H9 (cell line): ENCODE measurements at regions not wholly inside any gene's neighbourhood (a gene's known extent, or its start where the extent isn't known, plus 50 kb on each side); places are given as distances from the start of the nearest gene placed in this dataset.

ENCODE experiments used
- DNase-seq: peaks from one replicate; pipeline ENCODE4 v3.0.0-alpha.2; 2017
- H2AFZ ChIP-seq: one replicate; pipeline ENCODE4 v1.6.1; 2013; ENCODE audit warnings: mild to moderate bottlenecking, low read length, control low read depth, moderate library complexity
- H2AK5ac ChIP-seq: 2 replicates; pipeline ENCODE4 v1.6.1; 2013; ENCODE audit warnings: low read length, control low read depth, mixed read lengths; ENCODE audit not compliant: insufficient read length
- H2BK120ac ChIP-seq: one replicate; pipeline ENCODE4 v1.6.1; 2013; ENCODE audit warnings: low read depth, mild to moderate bottlenecking, low read length, control low read depth, inconsistent platforms; ENCODE audit not compliant: poor library complexity, severe bottlenecking
- H2BK12ac ChIP-seq: 2 replicates; pipeline ENCODE4 v1.6.1; 2013; ENCODE audit warnings: low read length, control low read depth, mixed read lengths, low read depth; ENCODE audit not compliant: insufficient read length
- H2BK15ac ChIP-seq: 2 replicates; pipeline ENCODE4 v1.6.1; 2013; ENCODE audit warnings: low read depth, low read length, control low read depth
- H2BK20ac ChIP-seq: one replicate; pipeline ENCODE4 v1.6.1; 2013; ENCODE audit warnings: low read depth, mild to moderate bottlenecking, low read length, control low read depth, inconsistent platforms; ENCODE audit not compliant: poor library complexity, severe bottlenecking
- H2BK5ac ChIP-seq: 2 replicates; pipeline ENCODE4 v1.6.1; 2013; ENCODE audit warnings: low read length, control low read depth, mixed read lengths; ENCODE audit not compliant: insufficient read length
- H3K14ac ChIP-seq: 2 replicates; pipeline ENCODE4 v1.6.1; 2013; ENCODE audit warnings: low read length, control low read depth; ENCODE audit not compliant: insufficient read depth
- H3K18ac ChIP-seq: 2 replicates; pipeline ENCODE4 v1.6.1; 2013; ENCODE audit warnings: low read depth, mild to moderate bottlenecking, mixed read lengths, low read length, control low read depth; ENCODE audit not compliant: insufficient read length
- H3K23ac ChIP-seq: 2 replicates; pipeline ENCODE4 v1.6.1; 2013; ENCODE audit warnings: low read length, control low read depth, mixed read lengths, low read depth; ENCODE audit not compliant: insufficient read length
- H3K23me2 ChIP-seq: 2 replicates; pipeline ENCODE4 v1.6.1; 2013; ENCODE audit warnings: low read depth, mild to moderate bottlenecking, mixed read lengths, low read length, control low read depth; ENCODE audit not compliant: insufficient read length, poor library complexity, severe bottlenecking
- H3K27ac ChIP-seq: 2 replicates; pipeline ENCODE4 v1.5.1; 2013; ENCODE audit warnings: low read length, control low read depth, mixed read lengths, low read depth; ENCODE audit not compliant: insufficient read length
- H3K27me3 ChIP-seq: 2 replicates; pipeline ENCODE4 v1.6.1; 2013; ENCODE audit warnings: low read length, control low read depth, inconsistent platforms; ENCODE audit not compliant: insufficient read depth
- H3K4ac ChIP-seq: 2 replicates; pipeline ENCODE4 v1.6.1; 2013; ENCODE audit warnings: low read depth, mild to moderate bottlenecking, control low read depth, inconsistent platforms, low read length, moderate library complexity
- H3K4me1 ChIP-seq: 2 replicates; pipeline ENCODE4 v1.6.1; 2013; ENCODE audit warnings: low read length, control low read depth, inconsistent platforms; ENCODE audit not compliant: insufficient read depth
- H3K4me2 ChIP-seq: 2 replicates; pipeline ENCODE4 v1.6.1; 2013; ENCODE audit warnings: low read length, control low read depth, mixed read lengths; ENCODE audit not compliant: insufficient read length, insufficient read depth
- H3K56ac ChIP-seq: 2 replicates; pipeline ENCODE4 v1.6.1; 2013; ENCODE audit warnings: low read depth, mild to moderate bottlenecking, mixed read lengths, low read length, control low read depth; ENCODE audit not compliant: insufficient read length
- H3K79me1 ChIP-seq: 2 replicates; pipeline ENCODE4 v1.6.1; 2013; ENCODE audit warnings: low read depth, mild to moderate bottlenecking, moderate library complexity, low read length, control low read depth, inconsistent platforms; ENCODE audit not compliant: insufficient read depth, poor library complexity, severe bottlenecking
- H3K79me2 ChIP-seq: 2 replicates; pipeline ENCODE4 v1.6.1; 2013; ENCODE audit warnings: low read length, control low read depth, inconsistent platforms; ENCODE audit not compliant: insufficient read depth
- H3K9ac ChIP-seq: 2 replicates; pipeline ENCODE4 v1.6.1; 2013; ENCODE audit warnings: low read length, control low read depth, mixed read lengths; ENCODE audit not compliant: insufficient read length; ENCODE audit errors: extremely low read depth
- H3K9me3 ChIP-seq: one replicate; pipeline ENCODE4 v1.6.1; 2013; ENCODE audit warnings: low read depth, low read length, inconsistent platforms; ENCODE audit not compliant: control insufficient read depth
- H3T11ph ChIP-seq: one replicate; pipeline ENCODE4 v1.6.1; 2013; ENCODE audit warnings: mild to moderate bottlenecking, low read length, control low read depth, inconsistent platforms
- H4K20me1 ChIP-seq: one replicate; pipeline ENCODE4 v1.6.1; 2013; ENCODE audit not compliant: control insufficient read depth, insufficient read length, insufficient read depth
- H4K5ac ChIP-seq: 2 replicates; pipeline ENCODE4 v1.6.1; 2013; ENCODE audit warnings: low read depth, mild to moderate bottlenecking, mixed read lengths, low read length, control low read depth; ENCODE audit not compliant: insufficient read length
- H4K8ac ChIP-seq: replicated peaks from 2 replicates; pipeline ENCODE4 v1.6.1; 2013; ENCODE audit warnings: low read length, control low read depth, mixed read lengths, low read depth; ENCODE audit not compliant: insufficient read length
- H4K91ac ChIP-seq: 2 replicates; pipeline ENCODE4 v1.6.1; 2013; ENCODE audit warnings: low read depth, mild to moderate bottlenecking, moderate library complexity, mixed read lengths, low read length, control low read depth; ENCODE audit not compliant: insufficient read length
- H3K27ac Mint-ChIP-seq, 3 experiments: 2 replicates in 2 of 3; 3 replicates in 1 of 3; pipeline ENCODE4 v1.8.0; 2020 to 2021; ENCODE audit warnings: mixed read lengths in 3 of 3, mild to moderate bottlenecking in 1 of 3, moderate library complexity in 1 of 3
- H3K27me3 Mint-ChIP-seq: 2 replicates; pipeline ENCODE4 v1.8.0; 2021; ENCODE audit warnings: low read depth, mild to moderate bottlenecking, moderate library complexity, mixed read lengths
- H3K36me3 Mint-ChIP-seq, 3 experiments: 2 replicates in 2 of 3; 3 replicates in 1 of 3; pipeline ENCODE4 v1.8.0; 2020 to 2021; ENCODE audit warnings: low read depth in 3 of 3, mixed read lengths in 3 of 3; ENCODE audit not compliant: insufficient read depth in 1 of 3
- H3K4me1 Mint-ChIP-seq, 2 experiments: 2 replicates each; pipeline ENCODE4 v1.8.0; 2020; ENCODE audit warnings: mixed read lengths in 2 of 2
- H3K4me3 Mint-ChIP-seq, 2 experiments: 2 replicates in 1 of 2; 3 replicates in 1 of 2; pipeline ENCODE4 v1.8.0; 2020 to 2021; ENCODE audit warnings: mild to moderate bottlenecking in 2 of 2, mixed read lengths in 2 of 2, moderate library complexity in 1 of 2
- H3K9me3 Mint-ChIP-seq, 2 experiments: 2 replicates in 1 of 2; 3 replicates in 1 of 2; pipeline ENCODE4 v1.8.0; 2020; ENCODE audit warnings: mild to moderate bottlenecking in 2 of 2, mixed read lengths in 2 of 2, moderate library complexity in 1 of 2
- TF ChIP-seq, protein P1 (sequence below): fragments of 200-600 bp; sonication (generic); conservative IDR thresholded peaks from 3 replicates; pipeline ENCODE4 v1.8.0; 2021; ENCODE audit warnings: antibody characterized with exemption, mild to moderate bottlenecking

DNA sequence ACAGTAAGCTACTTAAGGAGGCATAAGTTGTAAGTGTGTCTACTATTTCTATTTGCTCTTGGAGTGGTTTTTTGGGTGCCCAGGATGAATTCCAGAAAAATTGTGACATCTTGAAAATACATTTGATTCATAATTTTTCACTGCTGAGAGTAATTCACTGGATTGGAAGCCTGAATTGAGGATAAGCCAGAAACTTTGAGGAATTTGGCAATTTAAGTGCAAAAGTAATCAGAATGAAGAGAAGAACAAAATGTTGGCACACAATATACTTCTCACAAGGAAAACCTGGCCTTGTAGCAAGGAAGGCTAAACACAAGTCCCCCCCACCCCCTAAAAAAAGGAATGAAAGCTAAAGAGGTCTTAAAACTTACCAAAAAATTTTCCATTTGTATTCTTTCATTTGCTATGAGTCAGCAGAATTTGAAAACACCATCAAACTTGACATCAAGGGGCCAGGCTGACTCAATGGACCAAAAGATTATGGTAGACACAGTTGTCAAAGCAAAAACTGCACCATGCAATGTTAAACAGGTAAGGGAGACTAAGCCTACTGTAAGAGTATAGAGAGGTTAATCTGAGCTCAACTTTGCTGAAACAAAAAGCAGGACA, 840.0 kb downstream of the FRK start:
- Mint-ChIP-seq H3K4me3 (no peak overlapping the region), H3K36me3 (peaks cover 0 to 20% (median 11%) of the 10 kb centered on the region in 3 experiments; a peak in 6 of 7 replicates), H3K4me1 (peaks cover 8 to 11% of the 10 kb centered on the region in 2 experiments; a peak in 3 of 4 replicates), H3K9me3 (peaks cover 25 to 31% of the 10 kb centered on the region in 2 experiments), H3K27me3 (peaks cover 99% of the 10 kb centered on the region), H3K27ac (0 out of 7 replicates have a peak overlapping the region, but pooled peaks of 1 of the 3 experiments have one; percentile 49)
- no peak overlapping the region for H3K4ac ChIP-seq
- no peaks in the 10 kb centered on the region for H3K79me2 ChIP-seq
- no peak overlapping the region for H3T11ph ChIP-seq
- no peak overlapping the region for H4K5ac ChIP-seq
- no peaks in the 10 kb centered on the region for H4K20me1 ChIP-seq
- no peak overlapping the region for H4K91ac ChIP-seq
- no peak overlapping the region for H4K8ac ChIP-seq
- H3K9ac ChIP-seq, result no peak overlapping the region
- no peak for DNase-seq
- no peaks in the 10 kb centered on the region for H3K23me2 ChIP-seq
- H3K79me1 ChIP-seq, result no peaks in the 10 kb centered on the region
- H3K14ac ChIP-seq, result no peak overlapping the region
- H2BK12ac ChIP-seq, result no peak overlapping the region
- no peak overlapping the region for H2BK120ac ChIP-seq
- H3K18ac ChIP-seq, result no peak overlapping the region
- TF ChIP-seq, protein P1, sequence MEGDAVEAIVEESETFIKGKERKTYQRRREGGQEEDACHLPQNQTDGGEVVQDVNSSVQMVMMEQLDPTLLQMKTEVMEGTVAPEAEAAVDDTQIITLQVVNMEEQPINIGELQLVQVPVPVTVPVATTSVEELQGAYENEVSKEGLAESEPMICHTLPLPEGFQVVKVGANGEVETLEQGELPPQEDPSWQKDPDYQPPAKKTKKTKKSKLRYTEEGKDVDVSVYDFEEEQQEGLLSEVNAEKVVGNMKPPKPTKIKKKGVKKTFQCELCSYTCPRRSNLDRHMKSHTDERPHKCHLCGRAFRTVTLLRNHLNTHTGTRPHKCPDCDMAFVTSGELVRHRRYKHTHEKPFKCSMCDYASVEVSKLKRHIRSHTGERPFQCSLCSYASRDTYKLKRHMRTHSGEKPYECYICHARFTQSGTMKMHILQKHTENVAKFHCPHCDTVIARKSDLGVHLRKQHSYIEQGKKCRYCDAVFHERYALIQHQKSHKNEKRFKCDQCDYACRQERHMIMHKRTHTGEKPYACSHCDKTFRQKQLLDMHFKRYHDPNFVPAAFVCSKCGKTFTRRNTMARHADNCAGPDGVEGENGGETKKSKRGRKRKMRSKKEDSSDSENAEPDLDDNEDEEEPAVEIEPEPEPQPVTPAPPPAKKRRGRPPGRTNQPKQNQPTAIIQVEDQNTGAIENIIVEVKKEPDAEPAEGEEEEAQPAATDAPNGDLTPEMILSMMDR, result no peak
- H3K4me2 ChIP-seq, result no peak overlapping the region
- H3K23ac ChIP-seq, result no peak overlapping the region
- no peaks in the 10 kb centered on the region for H3K9me3 ChIP-seq
- no peak overlapping the region for H2BK5ac ChIP-seq
- no peaks in the 10 kb centered on the region for H3K4me1 ChIP-seq
- H3K27ac ChIP-seq, result no peak overlapping the region
- H2AFZ ChIP-seq, result no peak overlapping the region
- no peak overlapping the region for H3K56ac ChIP-seq
- H2BK20ac ChIP-seq, result no peak overlapping the region
- H2BK15ac ChIP-seq, result no peak overlapping the region
- H2AK5ac ChIP-seq, result no peak overlapping the region
- H3K27me3 ChIP-seq, result peaks cover 21% of the 10 kb centered on the region
